ENCODE measurements at regions not wholly inside any gene's neighbourhood (a gene's known extent, or its start where the extent isn't known, plus 50 kb on each side); places are given as distances from the start of the nearest gene placed in this dataset.

- no peak for TF ChIP-seq EZH2phosphoT487 (IDR thresholded peaks at IDR 0.05; ENCODE audit: insufficient read depth, low read depth)
- TF ChIP-seq EZH2 (IDR thresholded peaks at IDR 0.05; ENCODE audit: insufficient read depth, poor library complexity, severe bottlenecking): no peak
Observed at GRCh38 chr20:40197691-40198090, 491.3 kb downstream of the MAFB start.
